Lung microvascular endothelial cell (primary cell): ENCODE measurements at regions not wholly inside any gene's neighbourhood (a gene's known extent, or its start where the extent isn't known, plus 50 kb on each side); places are given as distances from the start of the nearest gene placed in this dataset.

ENCODE experiments used
- DNase-seq, 2 donors: peaks; one replicate each; pipeline versions ENCODE4 v3.0.0 to v3.0.0-alpha.2; 2010; ENCODE audit warnings: low read depth in 2 of 2

- peak; percentile 2 to 60 for DNase-seq
These were observed 452.1 kb downstream of the EFNA5 start for GRCh38 chr5:107218457-107219193.

GRCh38 chr5:107217721-107218130, 453.0 kb downstream of the EFNA5 start:
- peak in 1 of 2 donors; percentile 23 for DNase-seq

- no peak for DNase-seq
These were observed 454.1 kb downstream of the EFNA5 start for GRCh38 chr5:107216587-107216986.

GRCh38 chr5:107215611-107216010, 455.1 kb downstream of the EFNA5 start:
- DNase-seq: peak; percentile 29 to 41

GRCh38 chr5:107213025-107213424, 457.7 kb downstream of the EFNA5 start:
- DNase-seq: no peak

GRCh38 chr5:107211630-107212029, 459.1 kb downstream of the EFNA5 start:
- DNase-seq: no peak

- DNase-seq: no peak
These were observed 461.9 kb downstream of the EFNA5 start for GRCh38 chr5:107208867-107209266.

GRCh38 chr5:107204413-107204812, 466.3 kb downstream of the EFNA5 start:
- no peak for DNase-seq

- DNase-seq: no peak
These were observed 467.5 kb downstream of the EFNA5 start for GRCh38 chr5:107203243-107203642.

GRCh38 chr5:107199756-107200155, 471.0 kb downstream of the EFNA5 start:
- DNase-seq: no peak

GRCh38 chr5:107196500-107197059, 474.2 kb downstream of the EFNA5 start:
- no peak for DNase-seq

- DNase-seq: no peak
These were observed 474.8 kb downstream of the EFNA5 start for GRCh38 chr5:107195890-107196395.

GRCh38 chr5:107184871-107185270, 485.9 kb downstream of the EFNA5 start:
- DNase-seq: no peak

- no peak for DNase-seq
These were observed 486.7 kb downstream of the EFNA5 start for GRCh38 chr5:107184066-107184465.

- no peak for DNase-seq
These were observed 500.1 kb downstream of the EFNA5 start for GRCh38 chr5:107170620-107171019.

- DNase-seq: no peak
These were observed 500.9 kb downstream of the EFNA5 start for GRCh38 chr5:107169867-107170266.

GRCh38 chr5:107168848-107169752, 501.6 kb downstream of the EFNA5 start:
- no peak for DNase-seq

GRCh38 chr5:107168086-107168485, 502.7 kb downstream of the EFNA5 start:
- no peak for DNase-seq

- DNase-seq: no peak
These were observed 505.4 kb downstream of the EFNA5 start for GRCh38 chr5:107165296-107165695.

GRCh38 chr5:107157809-107158208, 512.9 kb downstream of the EFNA5 start:
- DNase-seq: no peak

- no peak for DNase-seq
These were observed 515.0 kb downstream of the EFNA5 start for GRCh38 chr5:107155707-107156106.

- DNase-seq: no peak
These were observed 516.1 kb downstream of the EFNA5 start for GRCh38 chr5:107154593-107154992.
